ENCODE measurements at regions not wholly inside any gene's neighbourhood (a gene's known extent, or its start where the extent isn't known, plus 50 kb on each side); places are given as distances from the start of the nearest gene placed in this dataset.

DNA sequence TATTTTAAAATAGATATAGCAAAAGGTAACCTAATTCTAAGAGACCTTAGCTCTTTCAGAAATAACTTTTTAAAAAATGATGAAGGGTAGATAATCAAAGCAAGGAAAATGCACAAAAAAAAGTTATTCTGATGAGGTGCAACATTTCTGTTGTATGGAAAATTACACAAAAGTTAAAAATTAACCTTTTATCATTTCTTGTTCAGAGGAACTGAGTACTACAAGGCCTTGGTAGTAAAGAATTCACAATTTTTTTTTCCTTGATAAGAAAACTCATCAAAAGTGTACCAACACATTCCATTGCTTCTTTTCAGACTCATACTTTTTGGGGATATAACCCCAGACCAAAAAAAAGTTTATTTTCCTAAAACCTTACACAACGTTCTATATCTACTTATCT lies 213.0 kb downstream of the IL15 start:
- no peaks in the 10 kb centered on the region; the same call in 1 of the 2 replicates for H3K9me1 ChIP-seq (ENCODE audit: insufficient read depth, low read length)
- H3K4me3 ChIP-seq (ENCODE audit: insufficient read depth, low read depth, low read length): no peak overlapping the region
- H2BK15ac ChIP-seq (ENCODE audit: low read depth, low read length): no peak overlapping the region
- no peak overlapping the region for H3K9ac ChIP-seq (ENCODE audit: low read depth, low read length)
- no peaks in the 10 kb centered on the region for H3K36me3 ChIP-seq (ENCODE audit: control insufficient read depth, insufficient read depth, low read length)
- H2BK5ac ChIP-seq (ENCODE audit: low read depth, low read length, poor library complexity, severe bottlenecking): no peak overlapping the region
- dilution Hi-C loops (cut with HindIII; ENCODE audit: low sequenced_read_pairs, unreplicated experiment) (no loop called here), in situ Hi-C loops (cut with MboI; ENCODE audit: low sequenced_read_pairs) (no loop called here), intact Hi-C loops (cut with micrococcal nuclease) (no loop called here)
- no peak overlapping the region for H2AK5ac ChIP-seq (ENCODE audit: low read depth, low read length)
- no peaks in the 10 kb centered on the region for H3K79me1 ChIP-seq (ENCODE audit: low read depth in 1 of 2, low read length in 2 of 2)
- no peak for ATAC-seq (ENCODE audit: low read depth)
- H4K5ac ChIP-seq (ENCODE audit: low read depth, low read length): no peak overlapping the region
- no peaks in the 10 kb centered on the region for H3K9me3 ChIP-seq (ENCODE audit: control insufficient read depth, insufficient read depth, low read length)
- no TSS peak for BruUV-seq (replicated peaks)
- H2BK20ac ChIP-seq (ENCODE audit: low read depth, low read length): no peak overlapping the region
- H3K18ac ChIP-seq (ENCODE audit: low read depth, low read length): no peak overlapping the region
- CTCF ChIA-PET: no interaction called here
- DNase-seq: no peak
- no peak overlapping the region for H3K14ac ChIP-seq (replicated peaks; ENCODE audit: low read depth, low read length)
- H3K27me3 ChIP-seq (ENCODE audit: control insufficient read depth, insufficient read depth, low read length): no peaks in the 10 kb centered on the region
- 100% methylated on average over 1 of the region's 1 CpG; no CpG with 5 or more reads in 1 of the 2 experiments for WGBS, 2 experiments (ENCODE audit: extremely low coverage in 2 of 2, insufficient read length in 1 of 2)
- H3K27ac ChIP-seq (ENCODE audit: insufficient read depth, low read length): no peak overlapping the region
- H3K23ac ChIP-seq (ENCODE audit: low read depth, low read length): no peak overlapping the region
- H2BK120ac ChIP-seq (ENCODE audit: low read depth, low read length): no peak overlapping the region
- no peak overlapping the region for H4K8ac ChIP-seq (ENCODE audit: low read depth in 2 of 2, low read length in 2 of 2)
- no peak overlapping the region for H2AK9ac ChIP-seq (replicated peaks; ENCODE audit: low read depth, low read length, poor library complexity)
- POLR2A ChIA-PET (ENCODE audit: unreplicated experiment): no interaction called here
- no peak for TF ChIP-seq MAFK (IDR thresholded peaks at IDR 0.05; ENCODE audit: low read depth, low read length)
- TF ChIP-seq, protein P1, sequence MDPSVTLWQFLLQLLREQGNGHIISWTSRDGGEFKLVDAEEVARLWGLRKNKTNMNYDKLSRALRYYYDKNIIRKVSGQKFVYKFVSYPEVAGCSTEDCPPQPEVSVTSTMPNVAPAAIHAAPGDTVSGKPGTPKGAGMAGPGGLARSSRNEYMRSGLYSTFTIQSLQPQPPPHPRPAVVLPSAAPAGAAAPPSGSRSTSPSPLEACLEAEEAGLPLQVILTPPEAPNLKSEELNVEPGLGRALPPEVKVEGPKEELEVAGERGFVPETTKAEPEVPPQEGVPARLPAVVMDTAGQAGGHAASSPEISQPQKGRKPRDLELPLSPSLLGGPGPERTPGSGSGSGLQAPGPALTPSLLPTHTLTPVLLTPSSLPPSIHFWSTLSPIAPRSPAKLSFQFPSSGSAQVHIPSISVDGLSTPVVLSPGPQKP (IDR thresholded peaks at IDR 0.05; ENCODE audit: borderline replicate concordance, low read depth, low read length): no peak
- no peak for TF ChIP-seq RFX5 (IDR thresholded peaks at IDR 0.05; ENCODE audit: low read depth, low read length)
- TF ChIP-seq, protein P2, sequence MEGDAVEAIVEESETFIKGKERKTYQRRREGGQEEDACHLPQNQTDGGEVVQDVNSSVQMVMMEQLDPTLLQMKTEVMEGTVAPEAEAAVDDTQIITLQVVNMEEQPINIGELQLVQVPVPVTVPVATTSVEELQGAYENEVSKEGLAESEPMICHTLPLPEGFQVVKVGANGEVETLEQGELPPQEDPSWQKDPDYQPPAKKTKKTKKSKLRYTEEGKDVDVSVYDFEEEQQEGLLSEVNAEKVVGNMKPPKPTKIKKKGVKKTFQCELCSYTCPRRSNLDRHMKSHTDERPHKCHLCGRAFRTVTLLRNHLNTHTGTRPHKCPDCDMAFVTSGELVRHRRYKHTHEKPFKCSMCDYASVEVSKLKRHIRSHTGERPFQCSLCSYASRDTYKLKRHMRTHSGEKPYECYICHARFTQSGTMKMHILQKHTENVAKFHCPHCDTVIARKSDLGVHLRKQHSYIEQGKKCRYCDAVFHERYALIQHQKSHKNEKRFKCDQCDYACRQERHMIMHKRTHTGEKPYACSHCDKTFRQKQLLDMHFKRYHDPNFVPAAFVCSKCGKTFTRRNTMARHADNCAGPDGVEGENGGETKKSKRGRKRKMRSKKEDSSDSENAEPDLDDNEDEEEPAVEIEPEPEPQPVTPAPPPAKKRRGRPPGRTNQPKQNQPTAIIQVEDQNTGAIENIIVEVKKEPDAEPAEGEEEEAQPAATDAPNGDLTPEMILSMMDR (conservative IDR thresholded peaks at IDR 0.05; ENCODE audit: low read depth, low read length): no peak
- no peak for TF ChIP-seq BHLHE40 (IDR thresholded peaks at IDR 0.05; ENCODE audit: low read depth, low read length)
- TF ChIP-seq RCOR1 (IDR thresholded peaks at IDR 0.05; ENCODE audit: insufficient replicate concordance, low read length): no peak
- TF ChIP-seq RAD21 (IDR thresholded peaks at IDR 0.05; ENCODE audit: low read length): no peak
- no peak for TF ChIP-seq MXI1 (IDR thresholded peaks at IDR 0.05; ENCODE audit: borderline replicate concordance, low read depth, low read length)
- no peak for TF ChIP-seq NFE2L2 (IDR thresholded peaks at IDR 0.05; ENCODE audit: low read depth, low read length)
- TF ChIP-seq CHD1 (IDR thresholded peaks at IDR 0.05; ENCODE audit: low read depth, low read length): no peak
- TF ChIP-seq MAZ (IDR thresholded peaks at IDR 0.05; ENCODE audit: borderline replicate concordance, low read depth, low read length): no peak
- TF ChIP-seq POLR2A (IDR thresholded peaks at IDR 0.05; ENCODE audit: low read depth, low read length): no peak
- TF ChIP-seq, protein P3, sequence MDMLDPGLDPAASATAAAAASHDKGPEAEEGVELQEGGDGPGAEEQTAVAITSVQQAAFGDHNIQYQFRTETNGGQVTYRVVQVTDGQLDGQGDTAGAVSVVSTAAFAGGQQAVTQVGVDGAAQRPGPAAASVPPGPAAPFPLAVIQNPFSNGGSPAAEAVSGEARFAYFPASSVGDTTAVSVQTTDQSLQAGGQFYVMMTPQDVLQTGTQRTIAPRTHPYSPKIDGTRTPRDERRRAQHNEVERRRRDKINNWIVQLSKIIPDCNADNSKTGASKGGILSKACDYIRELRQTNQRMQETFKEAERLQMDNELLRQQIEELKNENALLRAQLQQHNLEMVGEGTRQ (IDR thresholded peaks at IDR 0.05; ENCODE audit: low read depth, low read length): no peak
- TF ChIP-seq SMC3 (IDR thresholded peaks at IDR 0.05; ENCODE audit: low read depth, low read length): no peak
- no peaks in the 10 kb centered on the region for H4K20me1 ChIP-seq (ENCODE audit: insufficient read depth, low read length)
- H3K4me1 ChIP-seq (ENCODE audit: control insufficient read depth, insufficient read depth, low read length): no peaks in the 10 kb centered on the region
- H3K4ac ChIP-seq (ENCODE audit: low read depth, low read length): no peak overlapping the region
- H2AFZ ChIP-seq (replicated peaks; ENCODE audit: low read length, poor library complexity): no peak overlapping the region
- no peak overlapping the region for H3K4me2 ChIP-seq (ENCODE audit: low read depth, low read length)
- no peak overlapping the region for H3K56ac ChIP-seq (ENCODE audit: extremely low read depth, insufficient read depth, low read length)
- H4K91ac ChIP-seq (ENCODE audit: insufficient read depth, low read depth, low read length): no peak overlapping the region

All from IMR-90 (cell line).